IPS DF 19.7 (cell line): ENCODE measurements at regions not wholly inside any gene's neighbourhood (a gene's known extent, or its start where the extent isn't known, plus 50 kb on each side); places are given as distances from the start of the nearest gene placed in this dataset.
"Not testable (repeated sequence)": the region's sequence is repeated elsewhere in the genome, so short reads cannot be mapped to it uniquely, and the experiment has no call there.

Experiments used
- DNase-seq: peaks from one replicate; pipeline ENCODE4 v3.0.0-alpha.2; 2013; ENCODE audit warnings: low read depth, low spot score

- DNase-seq: no peak
Observed at GRCh38 chr4:156413239-156414135, 459.8 kb upstream of the CTSO start.

- DNase-seq: no peak
Observed at GRCh38 chr4:156411531-156411930, 457.9 kb upstream of the CTSO start.

- no peak for DNase-seq
Observed at GRCh38 chr4:156408749-156409148, 455.1 kb upstream of the CTSO start.

GRCh38 chr4:156401371-156401770 lies 447.7 kb upstream of the CTSO start:
- DNase-seq: no peak

- no peak for DNase-seq
Observed at GRCh38 chr4:156396534-156396933, 442.9 kb upstream of the CTSO start.

- DNase-seq: no peak
Observed at GRCh38 chr4:156391325-156391653, 437.6 kb upstream of the CTSO start.

GRCh38 chr4:156390599-156391324 lies 437.1 kb upstream of the CTSO start:
- no peak for DNase-seq

GRCh38 chr4:156388826-156389225 lies 435.2 kb upstream of the CTSO start:
- no peak for DNase-seq

- peak; percentile 12 for DNase-seq
Observed at GRCh38 chr4:156378033-156378665, 424.5 kb upstream of the CTSO start.

GRCh38 chr4:156377036-156377710 lies 423.5 kb upstream of the CTSO start:
- DNase-seq: no peak

GRCh38 chr4:156374894-156375293 lies 421.2 kb upstream of the CTSO start:
- no peak for DNase-seq

- DNase-seq: no peak
Observed at GRCh38 chr4:156374069-156374468, 420.4 kb upstream of the CTSO start.

- DNase-seq: not testable (repeated sequence)
Observed at GRCh38 chr4:156367502-156367901, 413.8 kb upstream of the CTSO start.

GRCh38 chr4:156362581-156362980 lies 408.9 kb upstream of the CTSO start:
- no peak for DNase-seq

- no peak for DNase-seq
Observed at GRCh38 chr4:156347412-156348075, 393.9 kb upstream of the CTSO start.

- peak; percentile 30 for DNase-seq
Observed at GRCh38 chr4:156346959-156347385, 393.3 kb upstream of the CTSO start.

GRCh38 chr4:156344397-156344796 lies 390.7 kb upstream of the CTSO start:
- DNase-seq: no peak

GRCh38 chr4:156336511-156336910 lies 382.8 kb upstream of the CTSO start:
- no peak for DNase-seq

GRCh38 chr4:156335721-156336120 lies 382.1 kb upstream of the CTSO start:
- no peak for DNase-seq

GRCh38 chr4:156330436-156331031 lies 376.9 kb upstream of the CTSO start:
- DNase-seq: no peak

GRCh38 chr4:156329779-156330178 lies 376.1 kb upstream of the CTSO start:
- DNase-seq: no peak
